Neural cell (in vitro differentiated cells): ENCODE measurements at regions not wholly inside any gene's neighbourhood (a gene's known extent, or its start where the extent isn't known, plus 50 kb on each side); places are given as distances from the start of the nearest gene placed in this dataset.

Experiments used
- H2AFZ ChIP-seq: fragments of 200-600, 300-800 bp; sonication (generic), shearing (Covaris generic); 2 replicates; pipeline ENCODE4 v1.6.0; 2014; ENCODE audit warnings: low read depth, mild to moderate bottlenecking, antibody characterized with exemption, low read length, moderate library complexity
- H3F3A ChIP-seq: fragments of 200-600 bp; shearing (Covaris generic); 2 replicates; pipeline ENCODE4 v1.6.1; 2016; ENCODE audit warnings: mild to moderate bottlenecking, moderate library complexity, mixed read lengths, antibody characterized with exemption, low read length; ENCODE audit not compliant: insufficient read depth, poor library complexity, severe bottlenecking
- H3K27ac ChIP-seq: fragments of 200-600, 300-800 bp; sonication (generic), shearing (Covaris generic); 2 replicates; pipeline ENCODE4 v1.5.1; 2014; ENCODE audit warnings: mild to moderate bottlenecking, low read length, moderate library complexity
- H3K27me3 ChIP-seq: fragments of 300-800, 200-600 bp; sonication (generic), shearing (Covaris generic); 2 replicates; pipeline ENCODE4 v1.6.0; 2014; ENCODE audit warnings: mild to moderate bottlenecking, low read depth, low read length, moderate library complexity; ENCODE audit not compliant: insufficient read depth
- H3K36me3 ChIP-seq: fragments of 300-800, 200-600 bp; sonication (generic), shearing (Covaris generic); 2 replicates; pipeline ENCODE4 v1.5.1; 2014; ENCODE audit warnings: mild to moderate bottlenecking, antibody characterized with exemption, low read length, moderate library complexity; ENCODE audit not compliant: insufficient read depth
- H3K4me2 ChIP-seq: fragments of 300-800, 200-600 bp; sonication (generic), shearing (Covaris generic); 2 replicates; pipeline ENCODE4 v1.6.0; 2014; ENCODE audit warnings: mild to moderate bottlenecking, low read length
- H3K4me3 ChIP-seq: fragments of 300-800, 200-600 bp; sonication (generic), shearing (Covaris generic); 2 replicates; pipeline ENCODE4 v1.5.1; 2014; ENCODE audit warnings: mild to moderate bottlenecking, low read length, moderate library complexity
- H3K79me2 ChIP-seq: fragments of 200-600 bp; shearing (Covaris generic); replicated peaks from 2 replicates; pipeline ENCODE4 v1.6.0; 2014; ENCODE audit warnings: mild to moderate bottlenecking, low read length, moderate library complexity; ENCODE audit not compliant: insufficient read depth
- H3K9ac ChIP-seq: fragments of 300-800, 200-600 bp; sonication (generic), shearing (Covaris generic); 2 replicates; pipeline ENCODE4 v1.6.1; 2016; ENCODE audit warnings: mild to moderate bottlenecking, low read length, mixed read lengths
- H3K9me2 ChIP-seq: fragments of 200-600 bp; shearing (Covaris generic); 2 replicates; pipeline ENCODE4 v1.6.1; 2016; ENCODE audit warnings: mild to moderate bottlenecking, low read length, mixed read lengths; ENCODE audit not compliant: insufficient read depth
- H3K9me3 ChIP-seq: fragments of 200-600, 300-800 bp; sonication (generic), shearing (Covaris generic); 2 replicates; pipeline ENCODE4 v1.6.1; 2016; ENCODE audit warnings: mild to moderate bottlenecking, mixed run types, low read length, moderate library complexity, mixed read lengths
- H4K20me1 ChIP-seq: fragments of 200-600 bp; shearing (Covaris generic); 2 replicates; pipeline ENCODE4 v1.6.1; 2016; ENCODE audit warnings: mild to moderate bottlenecking, mixed run types; ENCODE audit not compliant: insufficient read depth
- EP300 ChIP-seq: fragments of 450-650 bp; conservative IDR thresholded peaks from 2 replicates; pipeline ENCODE4 v1.6.1; 2014; ENCODE audit warnings: antibody characterized with exemption, mild to moderate bottlenecking, moderate library complexity; ENCODE audit not compliant: poor library complexity, severe bottlenecking
- EZH2 ChIP-seq: fragments of 200-600, 300-800 bp; shearing (Covaris generic), sonication (generic); IDR thresholded peaks from 2 replicates; pipeline ENCODE4 v1.6.1; 2014; ENCODE audit warnings: antibody characterized with exemption, low read length, borderline replicate concordance, mild to moderate bottlenecking; ENCODE audit not compliant: insufficient read depth, poor library complexity, severe bottlenecking
- MXI1 ChIP-seq: fragments of 450-650 bp; conservative IDR thresholded peaks from 2 replicates; pipeline ENCODE4 v1.6.1; 2014; ENCODE audit warnings: antibody characterized with exemption, mild to moderate bottlenecking; ENCODE audit not compliant: poor library complexity, severe bottlenecking
- POLR2AphosphoS5 ChIP-seq: IDR thresholded peaks from 2 replicates; pipeline ENCODE4 v1.6.1; 2012
- RAD21 ChIP-seq: fragments of 450-650 bp; conservative IDR thresholded peaks from 2 replicates; pipeline ENCODE4 v1.6.1; 2014; ENCODE audit warnings: antibody characterized with exemption, mild to moderate bottlenecking, moderate library complexity
- SMC3 ChIP-seq: fragments of 450-650 bp; conservative IDR thresholded peaks from 2 replicates; pipeline ENCODE4 v1.6.1; 2014; ENCODE audit warnings: antibody characterized with exemption, mild to moderate bottlenecking, moderate library complexity; ENCODE audit not compliant: poor library complexity
- TAF1 ChIP-seq: IDR thresholded peaks from 2 replicates; pipeline ENCODE4 v1.6.1; 2012; ENCODE audit warnings: low read depth
- TF ChIP-seq, protein P1 (sequence below): IDR thresholded peaks from 2 replicates; pipeline ENCODE4 v1.6.1; 2012; ENCODE audit warnings: borderline replicate concordance
- TF ChIP-seq, protein P2 (sequence below): fragments of 450-650 bp; IDR thresholded peaks from 2 replicates; pipeline ENCODE4 v1.5.1; 2014; ENCODE audit warnings: antibody characterized with exemption, mild to moderate bottlenecking, moderate library complexity; ENCODE audit not compliant: poor library complexity, severe bottlenecking

DNA sequence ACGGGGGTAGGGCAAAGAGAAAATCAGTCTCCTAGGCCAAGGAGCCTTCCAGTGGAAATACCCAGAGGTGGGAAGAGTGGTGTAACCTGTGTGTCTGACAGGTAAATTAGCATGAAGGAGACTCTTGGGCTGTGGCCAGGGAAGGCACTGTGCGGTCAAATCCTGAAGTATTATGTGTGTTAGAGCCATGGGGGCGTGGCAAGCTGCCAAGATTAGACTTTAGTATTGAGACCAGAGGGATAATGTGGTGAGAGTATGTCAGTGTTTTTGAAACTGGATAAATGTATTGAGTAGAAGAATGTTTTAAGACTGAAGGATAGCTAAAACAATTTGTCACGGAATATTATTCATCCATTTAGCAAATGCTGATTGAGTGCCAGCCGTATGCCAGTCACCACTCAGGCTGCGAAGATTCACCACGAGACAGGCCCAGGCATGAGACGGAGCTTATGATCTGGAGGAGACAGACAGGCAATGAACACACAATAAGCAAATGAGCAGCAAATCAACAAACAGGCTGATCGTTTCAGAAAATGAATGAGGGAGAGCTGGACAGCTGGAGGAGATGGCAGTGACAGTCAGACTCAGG, 445.9 kb downstream of the MCTP2 start:
- Histone ChIP-seq H3K4me2 (no peak overlapping the region), H3K9me2 (no peaks in the 10 kb centered on the region), H3K27ac (no peak overlapping the region), H3K9ac (no peak overlapping the region), H2AFZ (no peak overlapping the region), H3K27me3 (peaks cover 3% of the 10 kb centered on the region), H3K36me3 (no peaks in the 10 kb centered on the region), H3K4me3 (no peak overlapping the region), H4K20me1 (no peaks in the 10 kb centered on the region), H3F3A (no peaks in the 10 kb centered on the region), H3K79me2 (no peaks in the 10 kb centered on the region), H3K9me3 (no peaks in the 10 kb centered on the region)
- TF ChIP-seq MXI1 (no peak), EZH2 (no peak), TAF1 (no peak), EP300 (no peak), POLR2AphosphoS5 (no peak)

DNA sequence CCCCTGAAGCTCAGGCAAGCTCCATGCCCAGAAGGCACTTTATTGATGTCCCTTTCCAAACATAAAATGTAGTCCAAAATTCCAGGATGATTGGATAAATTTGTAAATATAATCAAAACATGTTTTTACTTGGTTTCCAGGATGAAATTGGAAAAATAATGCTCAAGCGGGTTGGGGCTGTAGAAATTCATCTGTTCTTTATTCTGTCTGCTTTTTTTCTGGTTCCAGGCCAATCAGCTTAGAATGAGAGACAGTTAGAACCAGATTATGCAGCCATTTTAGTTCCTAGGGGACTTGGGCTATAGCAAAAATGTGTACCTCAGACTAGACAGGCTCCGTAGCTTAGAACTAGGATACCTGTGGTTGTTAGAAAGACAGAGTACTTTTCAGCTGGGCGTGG, 450.8 kb downstream of the MCTP2 start:
- Histone ChIP-seq H2AFZ (no peak overlapping the region), H3K36me3 (no peaks in the 10 kb centered on the region), H3K4me2 (no peak overlapping the region), H3F3A (no peaks in the 10 kb centered on the region), H3K9me3 (no peaks in the 10 kb centered on the region), H3K27ac (no peak overlapping the region), H3K4me3 (no peak overlapping the region), H3K27me3 (peaks cover 3% of the 10 kb centered on the region), H3K79me2 (no peaks in the 10 kb centered on the region), H4K20me1 (no peaks in the 10 kb centered on the region), H3K9ac (no peak overlapping the region), H3K9me2 (no peaks in the 10 kb centered on the region)
- TF ChIP-seq SMC3 (no peak), POLR2AphosphoS5 (no peak), MXI1 (no peak)
- TF ChIP-seq, protein P1, sequence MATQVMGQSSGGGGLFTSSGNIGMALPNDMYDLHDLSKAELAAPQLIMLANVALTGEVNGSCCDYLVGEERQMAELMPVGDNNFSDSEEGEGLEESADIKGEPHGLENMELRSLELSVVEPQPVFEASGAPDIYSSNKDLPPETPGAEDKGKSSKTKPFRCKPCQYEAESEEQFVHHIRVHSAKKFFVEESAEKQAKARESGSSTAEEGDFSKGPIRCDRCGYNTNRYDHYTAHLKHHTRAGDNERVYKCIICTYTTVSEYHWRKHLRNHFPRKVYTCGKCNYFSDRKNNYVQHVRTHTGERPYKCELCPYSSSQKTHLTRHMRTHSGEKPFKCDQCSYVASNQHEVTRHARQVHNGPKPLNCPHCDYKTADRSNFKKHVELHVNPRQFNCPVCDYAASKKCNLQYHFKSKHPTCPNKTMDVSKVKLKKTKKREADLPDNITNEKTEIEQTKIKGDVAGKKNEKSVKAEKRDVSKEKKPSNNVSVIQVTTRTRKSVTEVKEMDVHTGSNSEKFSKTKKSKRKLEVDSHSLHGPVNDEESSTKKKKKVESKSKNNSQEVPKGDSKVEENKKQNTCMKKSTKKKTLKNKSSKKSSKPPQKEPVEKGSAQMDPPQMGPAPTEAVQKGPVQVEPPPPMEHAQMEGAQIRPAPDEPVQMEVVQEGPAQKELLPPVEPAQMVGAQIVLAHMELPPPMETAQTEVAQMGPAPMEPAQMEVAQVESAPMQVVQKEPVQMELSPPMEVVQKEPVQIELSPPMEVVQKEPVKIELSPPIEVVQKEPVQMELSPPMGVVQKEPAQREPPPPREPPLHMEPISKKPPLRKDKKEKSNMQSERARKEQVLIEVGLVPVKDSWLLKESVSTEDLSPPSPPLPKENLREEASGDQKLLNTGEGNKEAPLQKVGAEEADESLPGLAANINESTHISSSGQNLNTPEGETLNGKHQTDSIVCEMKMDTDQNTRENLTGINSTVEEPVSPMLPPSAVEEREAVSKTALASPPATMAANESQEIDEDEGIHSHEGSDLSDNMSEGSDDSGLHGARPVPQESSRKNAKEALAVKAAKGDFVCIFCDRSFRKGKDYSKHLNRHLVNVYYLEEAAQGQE = no peak
- TF ChIP-seq, protein P2, sequence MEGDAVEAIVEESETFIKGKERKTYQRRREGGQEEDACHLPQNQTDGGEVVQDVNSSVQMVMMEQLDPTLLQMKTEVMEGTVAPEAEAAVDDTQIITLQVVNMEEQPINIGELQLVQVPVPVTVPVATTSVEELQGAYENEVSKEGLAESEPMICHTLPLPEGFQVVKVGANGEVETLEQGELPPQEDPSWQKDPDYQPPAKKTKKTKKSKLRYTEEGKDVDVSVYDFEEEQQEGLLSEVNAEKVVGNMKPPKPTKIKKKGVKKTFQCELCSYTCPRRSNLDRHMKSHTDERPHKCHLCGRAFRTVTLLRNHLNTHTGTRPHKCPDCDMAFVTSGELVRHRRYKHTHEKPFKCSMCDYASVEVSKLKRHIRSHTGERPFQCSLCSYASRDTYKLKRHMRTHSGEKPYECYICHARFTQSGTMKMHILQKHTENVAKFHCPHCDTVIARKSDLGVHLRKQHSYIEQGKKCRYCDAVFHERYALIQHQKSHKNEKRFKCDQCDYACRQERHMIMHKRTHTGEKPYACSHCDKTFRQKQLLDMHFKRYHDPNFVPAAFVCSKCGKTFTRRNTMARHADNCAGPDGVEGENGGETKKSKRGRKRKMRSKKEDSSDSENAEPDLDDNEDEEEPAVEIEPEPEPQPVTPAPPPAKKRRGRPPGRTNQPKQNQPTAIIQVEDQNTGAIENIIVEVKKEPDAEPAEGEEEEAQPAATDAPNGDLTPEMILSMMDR = no peak

DNA sequence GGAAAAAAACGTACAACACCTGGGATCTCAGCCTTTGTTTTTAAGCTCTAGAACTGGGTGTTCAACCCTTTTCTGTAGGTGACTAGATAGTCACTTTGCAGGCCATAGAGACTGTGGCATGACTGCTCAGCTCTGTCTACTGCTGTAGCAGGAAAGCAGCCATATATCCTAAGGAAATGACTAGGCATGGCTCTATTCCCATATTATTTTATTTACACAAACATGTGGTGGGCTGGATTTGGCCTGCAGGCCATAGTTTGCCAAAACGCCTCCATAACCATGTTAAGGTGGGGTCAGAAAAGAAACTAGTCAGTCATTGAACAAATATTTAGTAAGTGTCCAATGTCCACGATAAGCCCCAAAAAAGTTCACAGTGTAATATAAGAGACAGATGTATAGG, 452.5 kb downstream of the MCTP2 start:
- TF ChIP-seq, protein P2 = no peak
- no peak for TF ChIP-seq RAD21
- no peak for TF ChIP-seq TAF1
- TF ChIP-seq SMC3 = no peak
- TF ChIP-seq MXI1 = no peak
- no peak for TF ChIP-seq POLR2AphosphoS5
- no peak for TF ChIP-seq EP300
- no peak for TF ChIP-seq EZH2
- TF ChIP-seq, protein P1 = no peak
- Histone ChIP-seq H3K4me3 (no peak overlapping the region), H3K79me2 (no peaks in the 10 kb centered on the region), H3K27ac (no peak overlapping the region), H3K9me2 (no peaks in the 10 kb centered on the region), H4K20me1 (no peaks in the 10 kb centered on the region), H3K9me3 (no peaks in the 10 kb centered on the region), H3K27me3 (peaks cover 3% of the 10 kb centered on the region), H3K4me2 (no peak overlapping the region), H2AFZ (no peak overlapping the region), H3K9ac (no peak overlapping the region), H3K36me3 (no peaks in the 10 kb centered on the region), H3F3A (no peaks in the 10 kb centered on the region)
